IMR-90 (cell line): ENCODE measurements at regions not wholly inside any gene's neighbourhood (a gene's known extent, or its start where the extent isn't known, plus 50 kb on each side); places are given as distances from the start of the nearest gene placed in this dataset.

Experiments used
- ATAC-seq: fragments of 200-7000 bp; cut with Tn5 transposase; 2 replicates; pipeline ENCODE4 v1.9.1; 2020; ENCODE audit warnings: low read depth, mild to moderate bottlenecking, moderate library complexity
- BruUV-seq: library from RNA; stranded (reverse); fragments of 400-500 nt; replicated peaks from 2 replicates; lab custom pipeline; 2021; lab: Mats Ljungman, UMichigan
- CTCF ChIA-PET: fragments of 300-600 bp; formaldehyde crosslinking; extraction: SDS; loops from one replicate; lab custom pipeline; 2021; ENCODE audit warnings: antibody characterized with exemption; lab: Yijun Ruan, JAX
- POLR2A ChIA-PET: fragments of 300-600 bp; sonication (Branson Sonifier 250); formaldehyde crosslinking; loops from one replicate; lab custom pipeline; 2022; ENCODE audit warnings: antibody characterized with exemption; ENCODE audit not compliant: unreplicated experiment; lab: Charles Lee
- DNase-seq: peaks from one replicate; pipeline ENCODE4 v3.0.0; 2013
- H2AFZ ChIP-seq: replicated peaks from 2 replicates; pipeline ENCODE3; 2013; ENCODE audit warnings: low read length, mild to moderate bottlenecking; ENCODE audit not compliant: poor library complexity
- H2AK5ac ChIP-seq: 2 replicates; pipeline ENCODE4 v1.6.1; 2013; ENCODE audit warnings: low read depth, low read length, inconsistent platforms
- H2AK9ac ChIP-seq: replicated peaks from 2 replicates; pipeline ENCODE3; 2013; ENCODE audit warnings: mild to moderate bottlenecking, low read depth, low read length, moderate library complexity; ENCODE audit not compliant: poor library complexity
- H2BK120ac ChIP-seq: 2 replicates; pipeline ENCODE4 v1.6.1; 2013; ENCODE audit warnings: low read depth, low read length, inconsistent platforms
- H2BK15ac ChIP-seq: 3 replicates; pipeline ENCODE4 v1.6.1; 2013; ENCODE audit warnings: low read depth, low read length, inconsistent platforms
- H2BK20ac ChIP-seq: 2 replicates; pipeline ENCODE4 v1.6.1; 2013; ENCODE audit warnings: low read depth, mild to moderate bottlenecking, inconsistent platforms, low read length, moderate library complexity
- H2BK5ac ChIP-seq: 2 replicates; pipeline ENCODE4 v1.6.1; 2013; ENCODE audit warnings: mild to moderate bottlenecking, low read depth, low read length, inconsistent platforms; ENCODE audit not compliant: poor library complexity, severe bottlenecking
- H3K14ac ChIP-seq: replicated peaks from 2 replicates; pipeline ENCODE4 v1.6.1; 2013; ENCODE audit warnings: low read depth, low read length, inconsistent platforms
- H3K18ac ChIP-seq: 2 replicates; pipeline ENCODE4 v1.6.1; 2013; ENCODE audit warnings: low read depth, low read length, control low read depth
- H3K23ac ChIP-seq: 2 replicates; pipeline ENCODE4 v1.6.1; 2013; ENCODE audit warnings: low read depth, low read length, inconsistent platforms
- H3K27ac ChIP-seq: 2 replicates; pipeline ENCODE4 v1.5.1; 2013; ENCODE audit warnings: mild to moderate bottlenecking, control low read depth, low read length; ENCODE audit not compliant: insufficient read depth
- H3K27me3 ChIP-seq: 2 replicates; pipeline ENCODE4 v1.6.1; 2013; ENCODE audit warnings: low read length; ENCODE audit not compliant: control insufficient read depth, insufficient read depth
- H3K36me3 ChIP-seq: 2 replicates; pipeline ENCODE4 v1.6.1; 2013; ENCODE audit warnings: low read length, mixed read lengths; ENCODE audit not compliant: control insufficient read depth, insufficient read depth
- H3K4ac ChIP-seq: 2 replicates; pipeline ENCODE4 v1.6.1; 2013; ENCODE audit warnings: low read depth, low read length, inconsistent platforms
- H3K4me1 ChIP-seq: 2 replicates; pipeline ENCODE4 v1.6.1; 2013; ENCODE audit warnings: low read length, mixed read lengths; ENCODE audit not compliant: control insufficient read depth, insufficient read depth
- H3K4me2 ChIP-seq: 2 replicates; pipeline ENCODE4 v1.6.1; 2013; ENCODE audit warnings: low read depth, mild to moderate bottlenecking, control low read depth, low read length, moderate library complexity
- H3K4me3 ChIP-seq: 2 replicates; pipeline ENCODE4 v1.5.1; 2013; ENCODE audit warnings: low read depth, mild to moderate bottlenecking, control low read depth, low read length, moderate library complexity; ENCODE audit not compliant: insufficient read depth
- H3K56ac ChIP-seq: 2 replicates; pipeline ENCODE4 v1.6.1; 2013; ENCODE audit warnings: low read length, inconsistent platforms; ENCODE audit not compliant: insufficient read depth; ENCODE audit errors: extremely low read depth
- H3K79me1 ChIP-seq, 2 experiments: 2 replicates each; pipeline ENCODE4 v1.6.1; 2013; ENCODE audit warnings: low read length in 2 of 2, inconsistent platforms in 1 of 2, low read depth in 1 of 2
- H3K9ac ChIP-seq: 2 replicates; pipeline ENCODE4 v1.6.1; 2013; ENCODE audit warnings: low read depth, low read length, control low read depth
- H3K9me1 ChIP-seq: 2 replicates; pipeline ENCODE4 v1.6.1; 2013; ENCODE audit warnings: low read length, inconsistent platforms; ENCODE audit not compliant: insufficient read depth
- H3K9me3 ChIP-seq: 2 replicates; pipeline ENCODE4 v1.6.1; 2013; ENCODE audit warnings: low read length; ENCODE audit not compliant: control insufficient read depth, insufficient read depth
- H4K20me1 ChIP-seq: 2 replicates; pipeline ENCODE4 v1.6.1; 2013; ENCODE audit warnings: low read length, inconsistent platforms; ENCODE audit not compliant: insufficient read depth
- H4K5ac ChIP-seq: 2 replicates; pipeline ENCODE4 v1.6.1; 2013; ENCODE audit warnings: mild to moderate bottlenecking, low read depth, low read length, control low read depth
- H4K8ac ChIP-seq, 2 experiments: 2 replicates each; pipeline ENCODE4 v1.6.1; 2013; ENCODE audit warnings: low read depth in 2 of 2, low read length in 2 of 2, control low read depth in 1 of 2, inconsistent platforms in 1 of 2
- H4K91ac ChIP-seq: 2 replicates; pipeline ENCODE4 v1.6.1; 2013; ENCODE audit warnings: low read depth, low read length, inconsistent platforms; ENCODE audit not compliant: insufficient read depth
- BHLHE40 ChIP-seq: fragments of 150-350 bp; IDR thresholded peaks from 2 replicates; pipeline ENCODE4 v1.6.1; 2016; ENCODE audit warnings: mild to moderate bottlenecking, low read depth, low read length
- CEBPB ChIP-seq: IDR thresholded peaks from 2 replicates; pipeline ENCODE4 v1.6.1; 2012; ENCODE audit warnings: low read depth, low read length, improper control_type of control experiment
- CHD1 ChIP-seq: IDR thresholded peaks from 2 replicates; pipeline ENCODE4 v1.6.1; 2012; ENCODE audit warnings: low read depth, low read length, improper control_type of control experiment
- ELK1 ChIP-seq: fragments of 150-350 bp; IDR thresholded peaks from 2 replicates; pipeline ENCODE4 v1.6.1; 2016; ENCODE audit warnings: low read depth, mild to moderate bottlenecking, low read length, moderate library complexity, borderline replicate concordance
- MAZ ChIP-seq: IDR thresholded peaks from 2 replicates; pipeline ENCODE4 v1.6.1; 2012; ENCODE audit warnings: low read depth, mild to moderate bottlenecking, low read length, improper control_type of control experiment, moderate library complexity, borderline replicate concordance
- NFE2L2 ChIP-seq: fragments of 150-350 bp; IDR thresholded peaks from 2 replicates; pipeline ENCODE4 v1.6.1; 2016; ENCODE audit warnings: low read depth, mild to moderate bottlenecking, low read length
- RAD21 ChIP-seq: IDR thresholded peaks from 2 replicates; pipeline ENCODE4 v1.6.1; 2012; ENCODE audit warnings: low read length, improper control_type of control experiment
- RFX5 ChIP-seq: IDR thresholded peaks from 2 replicates; pipeline ENCODE4 v1.8.0; 2012; ENCODE audit warnings: low read depth, mild to moderate bottlenecking, low read length, moderate library complexity
- SMC3 ChIP-seq: fragments of 150-350 bp; IDR thresholded peaks from 2 replicates; pipeline ENCODE4 v1.6.1; 2016; ENCODE audit warnings: low read depth, mild to moderate bottlenecking, antibody characterized with exemption, low read length, moderate library complexity
- WGBS, 2 experiments: methylation state at CpG; one replicate each; pipeline versions ENCODE4 v1.1.5 to v1.1.7; 2013; ENCODE audit warnings: missing lambda C conversion rate in 2 of 2; ENCODE audit not compliant: insufficient read length in 1 of 2; ENCODE audit errors: extremely low coverage in 2 of 2; 5-methylcytosine and 5-hydroxymethylcytosine counted together
- dilution Hi-C: fragments of 300-500 bp; cut with HindIII; formaldehyde crosslinking; loops from one replicate; pipeline ENCODE4 v1.14.3; 2018; ENCODE audit warnings: low sequenced_read_pairs; ENCODE audit not compliant: unreplicated experiment
- in situ Hi-C: fragments of 300-500 bp; cut with MboI; formaldehyde crosslinking; loops from 3 replicates; pipeline ENCODE4 v1.14.3; 2019; ENCODE audit warnings: low sequenced_read_pairs, inconsistent platforms, mixed read lengths
- intact Hi-C: fragments of 100-400 bp; cut with micrococcal nuclease; formaldehyde crosslinking; loops from 2 replicates; pipeline ENCODE4 v1.10.0; 2022

- no peak overlapping the region for H2BK120ac ChIP-seq
- no peak overlapping the region for H3K4me3 ChIP-seq
- WGBS, 2 experiments = 20% methylated on average over 1 of the region's 5 CpGs; no CpG with 5 or more reads in 1 of the 2 experiments
- POLR2A ChIA-PET = no interaction called here
- no TSS peak for BruUV-seq
- dilution Hi-C loops = no loop called here
- H2BK15ac ChIP-seq = no peak overlapping the region
- no peaks in the 10 kb centered on the region for H3K79me1 ChIP-seq
- H2AK9ac ChIP-seq = no peak overlapping the region
- CTCF ChIA-PET = no interaction called here
- H3K9me3 ChIP-seq = peaks cover 4% of the 10 kb centered on the region
- no peak overlapping the region for H2BK5ac ChIP-seq
- H2AFZ ChIP-seq = no peak overlapping the region
- H3K9ac ChIP-seq = no peak overlapping the region
- ATAC-seq (no peak), DNase-seq (no peak)
- no peaks in the 10 kb centered on the region for H3K27me3 ChIP-seq
- no peak overlapping the region for H3K14ac ChIP-seq
- no peak overlapping the region for H4K8ac ChIP-seq
- no peak overlapping the region for H2AK5ac ChIP-seq
- TF ChIP-seq ELK1 (no peak), CHD1 (no peak), RFX5 (no peak), CEBPB (no peak), SMC3 (no peak), RAD21 (no peak), BHLHE40 (no peak), MAZ (no peak), NFE2L2 (no peak)
- no peaks in the 10 kb centered on the region for H3K36me3 ChIP-seq
- H3K23ac ChIP-seq = no peak overlapping the region
- H3K4me2 ChIP-seq = no peak overlapping the region
- no peaks in the 10 kb centered on the region for H3K4me1 ChIP-seq
- H3K27ac ChIP-seq = no peak overlapping the region
- H4K91ac ChIP-seq = no peak overlapping the region
- in situ Hi-C loops = no loop called here
- H3K18ac ChIP-seq = no peak overlapping the region
- no peaks in the 10 kb centered on the region for H3K9me1 ChIP-seq
- H4K5ac ChIP-seq = no peak overlapping the region
- H4K20me1 ChIP-seq = no peaks in the 10 kb centered on the region
- intact Hi-C loops = no loop called here
- H3K56ac ChIP-seq = no peak overlapping the region
- H2BK20ac ChIP-seq = no peak overlapping the region
- H3K4ac ChIP-seq = no peak overlapping the region
Observed at GRCh38 chr13:61350341-61350740, 65.3 kb downstream of the PCDH20 start.
